Tibial artery (tissue), 4 donors: ENCODE measurements at regions not wholly inside any gene's neighbourhood (a gene's known extent, or its start where the extent isn't known, plus 50 kb on each side); places are given as distances from the start of the nearest gene placed in this dataset.

Experiments used
- DNase-seq, 2 donors: peaks; one replicate each; pipeline ENCODE4 v3.0.0-alpha.2; 2019
- H3K27ac ChIP-seq, 2 donors: fragments of 200-600 bp; sonication (generic) in 1 of 2; 1 replicate in 1 of 2; 2 replicates in 1 of 2; pipeline ENCODE4 v1.5.1; 2018 to 2019; ENCODE audit warnings: mild to moderate bottlenecking in 1 of 2
- H3K27me3 ChIP-seq, 2 donors: fragments of 200-600 bp; sonication (generic) in 1 of 2; one replicate each; pipeline versions ENCODE4 v1.5.1 to v1.6.0; 2016 to 2019
- H3K36me3 ChIP-seq, 3 donors: fragments of 200-600 bp; sonication (generic) in 2 of 3; one replicate each; pipeline ENCODE4 v1.5.1; 2016 to 2019; ENCODE audit warnings: mild to moderate bottlenecking in 2 of 3
- H3K4me1 ChIP-seq, 4 donors: fragments of 200-600 bp; sonication (generic) in 2 of 4; 1 replicate in 3 of 4; 2 replicates in 1 of 4; pipeline ENCODE4 v1.5.1; 2016 to 2019
- H3K4me3 ChIP-seq, 2 donors: fragments of 200-600 bp; sonication (generic) in 1 of 2; 1 replicate in 1 of 2; 2 replicates in 1 of 2; pipeline ENCODE4 v1.5.1; 2018 to 2019; ENCODE audit warnings: mild to moderate bottlenecking in 2 of 2
- H3K9me3 ChIP-seq, 3 donors: fragments of 200-600 bp; sonication (generic) in 1 of 3; one replicate each; pipeline ENCODE4 v1.5.1; 2016 to 2019
- CTCF ChIP-seq, 2 experiments: fragments of 200-600 bp in 1 of 2; fragments of 450-650 bp in 1 of 2; IDR thresholded peaks; one replicate each; pipeline ENCODE4 v1.5.1; 2017 to 2019; ENCODE audit warnings: antibody characterized with exemption in 2 of 2, mild to moderate bottlenecking in 1 of 2, moderate library complexity in 1 of 2
- intact Hi-C: fragments of 100-400 bp; cut with DNase I; formaldehyde crosslinking; loops from one replicate; pipeline ENCODE4 v1.15.0; 2023; ENCODE audit warnings: low total_unique reads

GRCh38 chr6:21367148-21367547, 226.4 kb upstream of the SOX4 start:
- DNase-seq = no peak
- Histone ChIP-seq H3K27me3 (no peaks in the 10 kb centered on the region), H3K36me3 (no peaks in the 10 kb centered on the region), H3K9me3 (no peaks in the 10 kb centered on the region), H3K4me1 (peaks cover 0 to 15% (median 8%) of the 10 kb centered on the region in 4 donors), H3K4me3 (no peak overlapping the region), H3K27ac (no peak overlapping the region)
- intact Hi-C loops = no loop called here
- TF ChIP-seq CTCF (IDR thresholded peaks at IDR 0.05) = no peak

GRCh38 chr6:21367649-21368154, 225.8 kb upstream of the SOX4 start:
- peaks cover 0 to 17% (median 9%) of the 10 kb centered on the region in 4 donors for H3K4me1 ChIP-seq
- no peak overlapping the region for H3K27ac ChIP-seq
- DNase-seq = no peak
- H3K9me3 ChIP-seq = no peaks in the 10 kb centered on the region
- TF ChIP-seq CTCF (IDR thresholded peaks at IDR 0.05) = no peak
- intact Hi-C loops = no loop called here
- no peaks in the 10 kb centered on the region for H3K27me3 ChIP-seq
- H3K36me3 ChIP-seq = no peaks in the 10 kb centered on the region
- no peak overlapping the region for H3K4me3 ChIP-seq

GRCh38 chr6:21371061-21371460, 222.5 kb upstream of the SOX4 start:
- no peak for TF ChIP-seq CTCF (IDR thresholded peaks at IDR 0.05)
- no peak for DNase-seq

GRCh38 chr6:21371676-21372171, 221.8 kb upstream of the SOX4 start:
- no peak for TF ChIP-seq CTCF (IDR thresholded peaks at IDR 0.05)
- peaks cover 0 to 17% (median 9%) of the 10 kb centered on the region in 4 donors for H3K4me1 ChIP-seq
- H3K36me3 ChIP-seq = no peaks in the 10 kb centered on the region
- no peaks in the 10 kb centered on the region for H3K27me3 ChIP-seq
- DNase-seq = no peak
- H3K9me3 ChIP-seq = no peaks in the 10 kb centered on the region
- H3K27ac ChIP-seq = peak overlapping the region; percentile 40 to 47
- intact Hi-C loops = no loop called here
- no peak overlapping the region for H3K4me3 ChIP-seq

More at GRCh38 chr6:21371061-21371460, 222.5 kb upstream of the SOX4 start:
- Histone ChIP-seq H3K4me1 (peaks cover 0 to 17% (median 9%) of the 10 kb centered on the region in 4 donors), H3K27me3 (no peaks in the 10 kb centered on the region), H3K4me3 (no peak overlapping the region), H3K36me3 (no peaks in the 10 kb centered on the region), H3K27ac (peak overlapping the region; percentile 40 to 47), H3K9me3 (no peaks in the 10 kb centered on the region)
- intact Hi-C loops = no loop called here

GRCh38 chr6:21375151-21376116, 218.1 kb upstream of the SOX4 start:
- no peak for DNase-seq
- no peak for TF ChIP-seq CTCF (IDR thresholded peaks at IDR 0.05)
- no peak overlapping the region for H3K27ac ChIP-seq
- no peaks in the 10 kb centered on the region for H3K9me3 ChIP-seq
- no peaks in the 10 kb centered on the region for H3K27me3 ChIP-seq
- H3K4me1 ChIP-seq = peaks cover 0 to 17% (median 9%) of the 10 kb centered on the region in 4 donors
- intact Hi-C loops = no loop called here
- no peaks in the 10 kb centered on the region for H3K36me3 ChIP-seq
- H3K4me3 ChIP-seq = no peak overlapping the region
